ENCODE measurements at regions not wholly inside any gene's neighbourhood (a gene's known extent, or its start where the extent isn't known, plus 50 kb on each side); places are given as distances from the start of the nearest gene placed in this dataset.
"Not testable (repeated sequence)": the region's sequence is repeated elsewhere in the genome, so short reads cannot be mapped to it uniquely, and the experiment has no call there.

DNA sequence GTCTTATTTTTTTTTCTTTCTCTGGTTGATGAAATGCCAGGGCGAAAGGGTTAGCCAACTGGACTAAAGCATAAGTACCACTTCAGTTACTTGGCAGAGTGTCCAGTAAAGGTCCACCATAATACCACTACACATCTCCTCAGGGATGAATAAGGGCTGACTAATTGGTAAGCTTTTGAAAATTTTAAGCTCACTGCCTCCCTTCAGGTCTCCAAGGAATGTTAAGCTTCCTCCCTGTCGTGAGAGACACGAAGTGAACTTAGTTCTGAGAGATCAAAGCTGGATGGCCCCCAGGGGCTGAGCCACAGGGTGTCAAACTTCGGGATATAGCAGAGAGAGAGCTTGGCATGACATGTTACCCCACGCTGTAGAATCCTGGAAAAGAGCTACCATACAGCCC lies 111.4 kb downstream of the VSIG4 start:
- Histone ChIP-seq H3K4me3 (ENCODE audit: low read depth in 2 of 2, low read length in 2 of 2) (no peak overlapping the region), H3K27me3 (ENCODE audit: control insufficient read depth, insufficient read depth, low read length) (no peaks in the 10 kb centered on the region), H3K27ac (ENCODE audit: low read length) (no peak overlapping the region), H3K4me1 (ENCODE audit: control insufficient read depth, insufficient read depth, low read length) (no peaks in the 10 kb centered on the region), H3K36me3 (ENCODE audit: control insufficient read depth, insufficient read depth, low read length) (no peaks in the 10 kb centered on the region), H3K9me3 (ENCODE audit: control insufficient read depth, insufficient read depth, low read depth, low read length) (no peaks in the 10 kb centered on the region)
- no TSS peak for BruUV-seq (replicated peaks)
- DNase-seq (ENCODE audit: low read depth, low spot score) (no peak), ATAC-seq (no peak)
- CTCF ChIA-PET: no interaction called here
- in situ Hi-C loops (cut with HindIII; ENCODE audit: low pct_unique_long_range_greater_than_20kb, low sequenced_read_pairs) (no loop called here), intact Hi-C loops (cut with micrococcal nuclease; ENCODE audit: unreplicated experiment) (no loop called here)
- POLR2A ChIA-PET: no interaction called here
- TF ChIP-seq SIN3A (IDR thresholded peaks at IDR 0.05; ENCODE audit: borderline replicate concordance, insufficient read depth, low read depth, low read length): no peak
- TF ChIP-seq, protein P1, sequence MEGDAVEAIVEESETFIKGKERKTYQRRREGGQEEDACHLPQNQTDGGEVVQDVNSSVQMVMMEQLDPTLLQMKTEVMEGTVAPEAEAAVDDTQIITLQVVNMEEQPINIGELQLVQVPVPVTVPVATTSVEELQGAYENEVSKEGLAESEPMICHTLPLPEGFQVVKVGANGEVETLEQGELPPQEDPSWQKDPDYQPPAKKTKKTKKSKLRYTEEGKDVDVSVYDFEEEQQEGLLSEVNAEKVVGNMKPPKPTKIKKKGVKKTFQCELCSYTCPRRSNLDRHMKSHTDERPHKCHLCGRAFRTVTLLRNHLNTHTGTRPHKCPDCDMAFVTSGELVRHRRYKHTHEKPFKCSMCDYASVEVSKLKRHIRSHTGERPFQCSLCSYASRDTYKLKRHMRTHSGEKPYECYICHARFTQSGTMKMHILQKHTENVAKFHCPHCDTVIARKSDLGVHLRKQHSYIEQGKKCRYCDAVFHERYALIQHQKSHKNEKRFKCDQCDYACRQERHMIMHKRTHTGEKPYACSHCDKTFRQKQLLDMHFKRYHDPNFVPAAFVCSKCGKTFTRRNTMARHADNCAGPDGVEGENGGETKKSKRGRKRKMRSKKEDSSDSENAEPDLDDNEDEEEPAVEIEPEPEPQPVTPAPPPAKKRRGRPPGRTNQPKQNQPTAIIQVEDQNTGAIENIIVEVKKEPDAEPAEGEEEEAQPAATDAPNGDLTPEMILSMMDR (IDR thresholded peaks at IDR 0.05): no peak
- TF ChIP-seq, protein P2, sequence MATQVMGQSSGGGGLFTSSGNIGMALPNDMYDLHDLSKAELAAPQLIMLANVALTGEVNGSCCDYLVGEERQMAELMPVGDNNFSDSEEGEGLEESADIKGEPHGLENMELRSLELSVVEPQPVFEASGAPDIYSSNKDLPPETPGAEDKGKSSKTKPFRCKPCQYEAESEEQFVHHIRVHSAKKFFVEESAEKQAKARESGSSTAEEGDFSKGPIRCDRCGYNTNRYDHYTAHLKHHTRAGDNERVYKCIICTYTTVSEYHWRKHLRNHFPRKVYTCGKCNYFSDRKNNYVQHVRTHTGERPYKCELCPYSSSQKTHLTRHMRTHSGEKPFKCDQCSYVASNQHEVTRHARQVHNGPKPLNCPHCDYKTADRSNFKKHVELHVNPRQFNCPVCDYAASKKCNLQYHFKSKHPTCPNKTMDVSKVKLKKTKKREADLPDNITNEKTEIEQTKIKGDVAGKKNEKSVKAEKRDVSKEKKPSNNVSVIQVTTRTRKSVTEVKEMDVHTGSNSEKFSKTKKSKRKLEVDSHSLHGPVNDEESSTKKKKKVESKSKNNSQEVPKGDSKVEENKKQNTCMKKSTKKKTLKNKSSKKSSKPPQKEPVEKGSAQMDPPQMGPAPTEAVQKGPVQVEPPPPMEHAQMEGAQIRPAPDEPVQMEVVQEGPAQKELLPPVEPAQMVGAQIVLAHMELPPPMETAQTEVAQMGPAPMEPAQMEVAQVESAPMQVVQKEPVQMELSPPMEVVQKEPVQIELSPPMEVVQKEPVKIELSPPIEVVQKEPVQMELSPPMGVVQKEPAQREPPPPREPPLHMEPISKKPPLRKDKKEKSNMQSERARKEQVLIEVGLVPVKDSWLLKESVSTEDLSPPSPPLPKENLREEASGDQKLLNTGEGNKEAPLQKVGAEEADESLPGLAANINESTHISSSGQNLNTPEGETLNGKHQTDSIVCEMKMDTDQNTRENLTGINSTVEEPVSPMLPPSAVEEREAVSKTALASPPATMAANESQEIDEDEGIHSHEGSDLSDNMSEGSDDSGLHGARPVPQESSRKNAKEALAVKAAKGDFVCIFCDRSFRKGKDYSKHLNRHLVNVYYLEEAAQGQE (IDR thresholded peaks at IDR 0.05; ENCODE audit: insufficient read depth in 1 of 2, low read depth in 2 of 2, low read length in 1 of 2): no peak
- no peak for TF ChIP-seq TCF7L2 (IDR thresholded peaks at IDR 0.05; ENCODE audit: low read depth, low read length)
- no peak for TF ChIP-seq POLR2AphosphoS5 (IDR thresholded peaks at IDR 0.05; ENCODE audit: low read depth, low read length)

DNA sequence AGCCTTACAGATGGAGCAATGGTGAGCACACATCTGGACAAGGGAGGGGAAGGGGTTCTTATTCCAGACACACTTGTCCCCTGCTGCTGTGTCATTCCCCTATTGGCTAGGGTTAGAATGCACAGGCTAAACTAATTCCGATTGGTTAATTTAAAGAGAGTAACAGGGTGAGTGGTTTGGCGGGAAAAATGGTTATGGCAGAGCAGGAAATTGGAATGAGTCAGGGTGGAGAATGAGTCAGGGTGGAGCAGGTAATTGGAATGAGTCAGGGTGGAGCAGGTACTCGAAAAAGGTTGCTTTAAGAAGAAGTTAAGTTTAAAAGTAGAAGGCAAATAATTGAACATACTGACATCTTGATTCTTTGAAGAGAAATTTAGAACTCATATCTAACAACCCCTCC lies 112.5 kb downstream of the VSIG4 start:
- DNase-seq (ENCODE audit: low read depth, low spot score); H3K36me3 ChIP-seq (ENCODE audit: control insufficient read depth, insufficient read depth, low read length); H3K27me3 ChIP-seq (ENCODE audit: control insufficient read depth, insufficient read depth, low read length); ATAC-seq; BruUV-seq (replicated peaks); CTCF ChIA-PET; H3K4me3 ChIP-seq (ENCODE audit: low read depth in 2 of 2, low read length in 2 of 2); H3K9me3 ChIP-seq (ENCODE audit: control insufficient read depth, insufficient read depth, low read depth, low read length); intact Hi-C loops (cut with micrococcal nuclease; ENCODE audit: unreplicated experiment); H3K27ac ChIP-seq (ENCODE audit: low read length); H3K4me1 ChIP-seq (ENCODE audit: control insufficient read depth, insufficient read depth, low read length); POLR2A ChIA-PET; in situ Hi-C loops (cut with HindIII; ENCODE audit: low pct_unique_long_range_greater_than_20kb, low sequenced_read_pairs): not testable (repeated sequence)

GRCh38 chrX:65926095-65927019 lies 113.5 kb downstream of the VSIG4 start:
- ChIA-PET CTCF (no interaction called here), POLR2A (no interaction called here)
- TF ChIP-seq, protein P2 (IDR thresholded peaks at IDR 0.05; ENCODE audit: insufficient read depth in 1 of 2, low read depth in 2 of 2, low read length in 1 of 2): no peak
- TF ChIP-seq TCF7L2 (IDR thresholded peaks at IDR 0.05; ENCODE audit: low read depth, low read length): no peak
- no peak for TF ChIP-seq SIN3A (IDR thresholded peaks at IDR 0.05; ENCODE audit: borderline replicate concordance, insufficient read depth, low read depth, low read length)
- no peak for TF ChIP-seq POLR2AphosphoS5 (IDR thresholded peaks at IDR 0.05; ENCODE audit: low read depth, low read length)
- TF ChIP-seq, protein P1 (IDR thresholded peaks at IDR 0.05): no peak
- Histone ChIP-seq H3K36me3 (ENCODE audit: control insufficient read depth, insufficient read depth, low read length) (no peaks in the 10 kb centered on the region), H3K9me3 (ENCODE audit: control insufficient read depth, insufficient read depth, low read depth, low read length) (no peaks in the 10 kb centered on the region), H3K4me1 (ENCODE audit: control insufficient read depth, insufficient read depth, low read length) (no peaks in the 10 kb centered on the region), H3K4me3 (ENCODE audit: low read depth in 2 of 2, low read length in 2 of 2) (no peak overlapping the region), H3K27me3 (ENCODE audit: control insufficient read depth, insufficient read depth, low read length) (no peaks in the 10 kb centered on the region), H3K27ac (ENCODE audit: low read length) (no peak overlapping the region)
- intact Hi-C loops (cut with micrococcal nuclease; ENCODE audit: unreplicated experiment) (no loop called here), in situ Hi-C loops (cut with HindIII; ENCODE audit: low pct_unique_long_range_greater_than_20kb, low sequenced_read_pairs) (no loop called here)
- DNase-seq (ENCODE audit: low read depth, low spot score) (no peak), ATAC-seq (no peak)
- no TSS peak for BruUV-seq (replicated peaks)
